ENCODE measurements at regions not wholly inside any gene's neighbourhood (a gene's known extent, or its start where the extent isn't known, plus 50 kb on each side); places are given as distances from the start of the nearest gene placed in this dataset.

- TF ChIP-seq, protein P1, sequence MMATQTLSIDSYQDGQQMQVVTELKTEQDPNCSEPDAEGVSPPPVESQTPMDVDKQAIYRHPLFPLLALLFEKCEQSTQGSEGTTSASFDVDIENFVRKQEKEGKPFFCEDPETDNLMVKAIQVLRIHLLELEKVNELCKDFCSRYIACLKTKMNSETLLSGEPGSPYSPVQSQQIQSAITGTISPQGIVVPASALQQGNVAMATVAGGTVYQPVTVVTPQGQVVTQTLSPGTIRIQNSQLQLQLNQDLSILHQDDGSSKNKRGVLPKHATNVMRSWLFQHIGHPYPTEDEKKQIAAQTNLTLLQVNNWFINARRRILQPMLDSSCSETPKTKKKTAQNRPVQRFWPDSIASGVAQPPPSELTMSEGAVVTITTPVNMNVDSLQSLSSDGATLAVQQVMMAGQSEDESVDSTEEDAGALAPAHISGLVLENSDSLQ (IDR thresholded peaks at IDR 0.05), result no peak
- TF ChIP-seq FOXK2 (IDR thresholded peaks at IDR 0.05) (no peak), CTBP1 (IDR thresholded peaks at IDR 0.05; ENCODE audit: borderline replicate concordance) (no peak), FOXA1 (IDR thresholded peaks at IDR 0.05) (no peak), ZNF384 (IDR thresholded peaks at IDR 0.05) (no peak), L3MBTL2 (conservative IDR thresholded peaks at IDR 0.05) (no peak), SP1 (IDR thresholded peaks at IDR 0.05) (no peak), BHLHE40 (IDR thresholded peaks at IDR 0.05; ENCODE audit: borderline replicate concordance) (no peak), FOXM1 (IDR thresholded peaks at IDR 0.05; ENCODE audit: borderline replicate concordance) (no peak), SUZ12 (IDR thresholded peaks at IDR 0.05) (no peak), ELF4 (IDR thresholded peaks at IDR 0.05) (no peak), NFRKB (IDR thresholded peaks at IDR 0.05) (no peak)
Observed at GRCh38 chr12:102622618-102623017, 142.3 kb upstream of the IGF1 start.
